ENCODE measurements at regions not wholly inside any gene's neighbourhood (a gene's known extent, or its start where the extent isn't known, plus 50 kb on each side); places are given as distances from the start of the nearest gene placed in this dataset.

DNA sequence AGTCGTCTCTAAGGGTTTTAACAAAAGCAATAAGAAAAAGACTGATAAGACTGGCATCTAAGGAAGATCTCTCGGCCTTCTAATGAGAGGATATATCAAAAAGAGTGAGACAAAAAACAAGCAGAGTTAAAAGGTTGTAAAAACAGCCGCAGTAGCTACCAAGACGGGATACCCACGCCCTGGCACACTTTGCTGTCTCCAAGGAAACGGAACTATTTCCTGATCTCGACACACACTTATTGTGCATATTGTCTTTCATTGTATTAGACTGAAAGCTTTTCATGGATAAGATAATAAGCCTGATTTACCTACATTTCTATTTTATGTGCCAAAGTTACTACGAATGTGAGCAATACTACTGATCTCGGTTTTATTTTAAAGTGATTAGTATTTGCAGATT, 161.5 kb upstream of the MCTP2 start:
- Histone ChIP-seq H3K27me3 (ENCODE audit: control insufficient read depth, insufficient read depth, low read length) (no peaks in the 10 kb centered on the region), H2AK5ac (ENCODE audit: low read depth, low read length) (no peak overlapping the region), H3K4ac (ENCODE audit: low read depth, low read length) (no peak overlapping the region), H3K4me2 (ENCODE audit: low read depth, low read length) (no peak overlapping the region), H3K4me1 (ENCODE audit: control insufficient read depth, insufficient read depth, low read length) (no peaks in the 10 kb centered on the region), H2AFZ (replicated peaks; ENCODE audit: low read length, poor library complexity) (no peak overlapping the region), H3K56ac (ENCODE audit: extremely low read depth, insufficient read depth, low read length) (no peak overlapping the region), H2BK5ac (ENCODE audit: low read depth, low read length, poor library complexity, severe bottlenecking) (no peak overlapping the region), H3K18ac (ENCODE audit: low read depth, low read length) (no peak overlapping the region), H3K79me1 (ENCODE audit: low read depth in 1 of 2, low read length in 2 of 2) (no peaks in the 10 kb centered on the region), H3K14ac (replicated peaks; ENCODE audit: low read depth, low read length) (no peak overlapping the region), H3K9me3 (ENCODE audit: control insufficient read depth, insufficient read depth, low read length) (peaks cover 7% of the 10 kb centered on the region), H4K5ac (ENCODE audit: low read depth, low read length) (no peak overlapping the region), H3K27ac (ENCODE audit: insufficient read depth, low read length) (no peak overlapping the region), H3K9ac (ENCODE audit: low read depth, low read length) (no peak overlapping the region), H2BK20ac (ENCODE audit: low read depth, low read length) (no peak overlapping the region), H2BK120ac (ENCODE audit: low read depth, low read length) (no peak overlapping the region), H3K9me1 (ENCODE audit: insufficient read depth, low read length) (no peaks in the 10 kb centered on the region), H4K8ac (ENCODE audit: low read depth in 2 of 2, low read length in 2 of 2) (no peak overlapping the region), H4K20me1 (ENCODE audit: insufficient read depth, low read length) (no peaks in the 10 kb centered on the region), H3K36me3 (ENCODE audit: control insufficient read depth, insufficient read depth, low read length) (no peaks in the 10 kb centered on the region), H2BK15ac (ENCODE audit: low read depth, low read length) (no peak overlapping the region), H4K91ac (ENCODE audit: insufficient read depth, low read depth, low read length) (no peak overlapping the region), H3K4me3 (ENCODE audit: insufficient read depth, low read depth, low read length) (no peak overlapping the region), H2AK9ac (replicated peaks; ENCODE audit: low read depth, low read length, poor library complexity) (no peak overlapping the region), H3K23ac (ENCODE audit: low read depth, low read length) (no peak overlapping the region)
- BruUV-seq (replicated peaks): no TSS peak
- TF ChIP-seq CEBPB (IDR thresholded peaks at IDR 0.05; ENCODE audit: low read depth, low read length): no peak
- TF ChIP-seq MAZ (IDR thresholded peaks at IDR 0.05; ENCODE audit: borderline replicate concordance, low read depth, low read length): no peak
- TF ChIP-seq, protein P1, sequence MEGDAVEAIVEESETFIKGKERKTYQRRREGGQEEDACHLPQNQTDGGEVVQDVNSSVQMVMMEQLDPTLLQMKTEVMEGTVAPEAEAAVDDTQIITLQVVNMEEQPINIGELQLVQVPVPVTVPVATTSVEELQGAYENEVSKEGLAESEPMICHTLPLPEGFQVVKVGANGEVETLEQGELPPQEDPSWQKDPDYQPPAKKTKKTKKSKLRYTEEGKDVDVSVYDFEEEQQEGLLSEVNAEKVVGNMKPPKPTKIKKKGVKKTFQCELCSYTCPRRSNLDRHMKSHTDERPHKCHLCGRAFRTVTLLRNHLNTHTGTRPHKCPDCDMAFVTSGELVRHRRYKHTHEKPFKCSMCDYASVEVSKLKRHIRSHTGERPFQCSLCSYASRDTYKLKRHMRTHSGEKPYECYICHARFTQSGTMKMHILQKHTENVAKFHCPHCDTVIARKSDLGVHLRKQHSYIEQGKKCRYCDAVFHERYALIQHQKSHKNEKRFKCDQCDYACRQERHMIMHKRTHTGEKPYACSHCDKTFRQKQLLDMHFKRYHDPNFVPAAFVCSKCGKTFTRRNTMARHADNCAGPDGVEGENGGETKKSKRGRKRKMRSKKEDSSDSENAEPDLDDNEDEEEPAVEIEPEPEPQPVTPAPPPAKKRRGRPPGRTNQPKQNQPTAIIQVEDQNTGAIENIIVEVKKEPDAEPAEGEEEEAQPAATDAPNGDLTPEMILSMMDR (conservative IDR thresholded peaks at IDR 0.05; ENCODE audit: low read depth, low read length): no peak
- no peak for TF ChIP-seq POLR2A (IDR thresholded peaks at IDR 0.05; ENCODE audit: low read depth, low read length)
- TF ChIP-seq, protein P2, sequence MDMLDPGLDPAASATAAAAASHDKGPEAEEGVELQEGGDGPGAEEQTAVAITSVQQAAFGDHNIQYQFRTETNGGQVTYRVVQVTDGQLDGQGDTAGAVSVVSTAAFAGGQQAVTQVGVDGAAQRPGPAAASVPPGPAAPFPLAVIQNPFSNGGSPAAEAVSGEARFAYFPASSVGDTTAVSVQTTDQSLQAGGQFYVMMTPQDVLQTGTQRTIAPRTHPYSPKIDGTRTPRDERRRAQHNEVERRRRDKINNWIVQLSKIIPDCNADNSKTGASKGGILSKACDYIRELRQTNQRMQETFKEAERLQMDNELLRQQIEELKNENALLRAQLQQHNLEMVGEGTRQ (IDR thresholded peaks at IDR 0.05; ENCODE audit: low read depth, low read length): no peak
- no peak for TF ChIP-seq RAD21 (IDR thresholded peaks at IDR 0.05; ENCODE audit: low read length)
- no peak for TF ChIP-seq RCOR1 (IDR thresholded peaks at IDR 0.05; ENCODE audit: insufficient replicate concordance, low read length)
- TF ChIP-seq BHLHE40 (IDR thresholded peaks at IDR 0.05; ENCODE audit: low read depth, low read length): no peak
- TF ChIP-seq, protein P3, sequence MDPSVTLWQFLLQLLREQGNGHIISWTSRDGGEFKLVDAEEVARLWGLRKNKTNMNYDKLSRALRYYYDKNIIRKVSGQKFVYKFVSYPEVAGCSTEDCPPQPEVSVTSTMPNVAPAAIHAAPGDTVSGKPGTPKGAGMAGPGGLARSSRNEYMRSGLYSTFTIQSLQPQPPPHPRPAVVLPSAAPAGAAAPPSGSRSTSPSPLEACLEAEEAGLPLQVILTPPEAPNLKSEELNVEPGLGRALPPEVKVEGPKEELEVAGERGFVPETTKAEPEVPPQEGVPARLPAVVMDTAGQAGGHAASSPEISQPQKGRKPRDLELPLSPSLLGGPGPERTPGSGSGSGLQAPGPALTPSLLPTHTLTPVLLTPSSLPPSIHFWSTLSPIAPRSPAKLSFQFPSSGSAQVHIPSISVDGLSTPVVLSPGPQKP (IDR thresholded peaks at IDR 0.05; ENCODE audit: borderline replicate concordance, low read depth, low read length): no peak
- TF ChIP-seq NFE2L2 (IDR thresholded peaks at IDR 0.05; ENCODE audit: low read depth, low read length): no peak
- TF ChIP-seq FOS (IDR thresholded peaks at IDR 0.05; ENCODE audit: low read depth, low read length): no peak
- TF ChIP-seq MAFK (IDR thresholded peaks at IDR 0.05; ENCODE audit: low read depth, low read length): no peak
- no peak for TF ChIP-seq CHD1 (IDR thresholded peaks at IDR 0.05; ENCODE audit: low read depth, low read length)
- intact Hi-C loops (cut with micrococcal nuclease): no loop called here
- DNase-seq (no peak), ATAC-seq (ENCODE audit: low read depth) (no peak)
- in situ Hi-C loops (cut with MboI; ENCODE audit: low sequenced_read_pairs): no loop called here
- ChIA-PET CTCF (interaction anchor here (0.9 kb wide), 1 partner anchor 29 kb away, joined by 3 read pairs; no protein-coding TSS in a partner anchor), POLR2A (ENCODE audit: unreplicated experiment) (no interaction called here)
- dilution Hi-C loops (cut with HindIII; ENCODE audit: low sequenced_read_pairs, unreplicated experiment): no loop called here
- no CpG with 5 or more reads among the region's 9 CpGs for WGBS, 2 experiments (ENCODE audit: extremely low coverage in 2 of 2, insufficient read length in 1 of 2)
